Kidney tubule cell (primary cell): ENCODE measurements at regions not wholly inside any gene's neighbourhood (a gene's known extent, or its start where the extent isn't known, plus 50 kb on each side); places are given as distances from the start of the nearest gene placed in this dataset.

ENCODE experiments used
- DNase-seq: peaks from one replicate; pipeline ENCODE4 v3.0.0-alpha.2; 2018; ENCODE audit warnings: low spot score

GRCh38 chr17:33475594-33475993 is 182.5 kb upstream of the ASIC2 start:
- no peak for DNase-seq

GRCh38 chr17:33481652-33482051 is 188.6 kb upstream of the ASIC2 start:
- DNase-seq: no peak

GRCh38 chr17:33482636-33483035 is 189.5 kb upstream of the ASIC2 start:
- no peak for DNase-seq

GRCh38 chr17:33484559-33484958 is 191.5 kb upstream of the ASIC2 start:
- DNase-seq: no peak

- DNase-seq: no peak
Measured at GRCh38 chr17:33486135-33486885, 193.2 kb upstream of the ASIC2 start.

- DNase-seq: no peak
Measured at GRCh38 chr17:33487187-33487879, 194.2 kb upstream of the ASIC2 start.

GRCh38 chr17:33491871-33492481 is 198.9 kb upstream of the ASIC2 start:
- DNase-seq: no peak

- DNase-seq: no peak
Measured at GRCh38 chr17:33492731-33493265, 199.7 kb upstream of the ASIC2 start.

GRCh38 chr17:33493566-33493965 is 200.5 kb upstream of the ASIC2 start:
- DNase-seq: no peak

GRCh38 chr17:33494151-33494550 is 201.1 kb upstream of the ASIC2 start:
- peak; percentile 90 for DNase-seq

GRCh38 chr17:33497623-33498022 is 204.5 kb upstream of the ASIC2 start:
- DNase-seq: no peak

- DNase-seq: peak; percentile 11
Measured at GRCh38 chr17:33498069-33498468, 205.0 kb upstream of the ASIC2 start.

GRCh38 chr17:33499040-33499439 is 205.9 kb upstream of the ASIC2 start:
- no peak for DNase-seq

- DNase-seq: no peak
Measured at GRCh38 chr17:33500151-33500550, 207.1 kb upstream of the ASIC2 start.

- DNase-seq: no peak
Measured at GRCh38 chr17:33501185-33501584, 208.1 kb upstream of the ASIC2 start.

GRCh38 chr17:33504571-33504970 is 211.5 kb upstream of the ASIC2 start:
- DNase-seq: no peak

GRCh38 chr17:33506889-33507650 is 214.0 kb upstream of the ASIC2 start:
- peak; percentile 2 for DNase-seq

GRCh38 chr17:33508215-33508614 is 215.1 kb upstream of the ASIC2 start:
- no peak for DNase-seq

- no peak for DNase-seq
Measured at GRCh38 chr17:33509331-33509730, 216.2 kb upstream of the ASIC2 start.

GRCh38 chr17:33511670-33512069 is 218.6 kb upstream of the ASIC2 start:
- DNase-seq: no peak

GRCh38 chr17:33512113-33512512 is 219.0 kb upstream of the ASIC2 start:
- no peak for DNase-seq

GRCh38 chr17:33513769-33514168 is 220.7 kb upstream of the ASIC2 start:
- no peak for DNase-seq
